Glutamatergic neuron (in vitro differentiated cells): ENCODE measurements at regions not wholly inside any gene's neighbourhood (a gene's known extent, or its start where the extent isn't known, plus 50 kb on each side); places are given as distances from the start of the nearest gene placed in this dataset.

ENCODE experiments used
- DNase-seq: peaks from one replicate; pipeline ENCODE4 v3.0.0; 2022
- H3K27ac Mint-ChIP-seq: one replicate; pipeline ENCODE4 v1.8.0; 2020; ENCODE audit warnings: mild to moderate bottlenecking, mixed read lengths, inconsistent platforms; ENCODE audit not compliant: unreplicated experiment
- H3K27me3 Mint-ChIP-seq: one replicate; pipeline ENCODE4 v1.8.0; 2020; ENCODE audit warnings: mild to moderate bottlenecking, moderate library complexity, mixed read lengths, inconsistent platforms; ENCODE audit not compliant: unreplicated experiment
- H3K36me3 Mint-ChIP-seq: one replicate; pipeline ENCODE4 v1.8.0; 2020; ENCODE audit warnings: mild to moderate bottlenecking, mixed read lengths, inconsistent platforms; ENCODE audit not compliant: unreplicated experiment
- H3K4me1 Mint-ChIP-seq: one replicate; pipeline ENCODE4 v1.8.0; 2020; ENCODE audit warnings: mild to moderate bottlenecking, low read depth, mixed read lengths, inconsistent platforms; ENCODE audit not compliant: unreplicated experiment
- H3K4me3 Mint-ChIP-seq: one replicate; pipeline ENCODE4 v1.8.0; 2020; ENCODE audit warnings: mild to moderate bottlenecking, mixed read lengths, inconsistent platforms; ENCODE audit not compliant: unreplicated experiment
- H3K9me3 Mint-ChIP-seq: one replicate; pipeline ENCODE4 v1.8.0; 2020; ENCODE audit warnings: mild to moderate bottlenecking, moderate library complexity, mixed read lengths, inconsistent platforms; ENCODE audit not compliant: unreplicated experiment
- CTCF ChIP-seq: fragments of 200-600 bp; sonication (generic); IDR thresholded peaks from one replicate; pipeline ENCODE4 v1.5.0; 2021; ENCODE audit not compliant: partially characterized antibody, unreplicated experiment

- no peak overlapping the region for H3K27ac Mint-ChIP-seq
- H3K4me1 Mint-ChIP-seq, result peaks cover 9% of the 10 kb centered on the region
- H3K36me3 Mint-ChIP-seq, result no peaks in the 10 kb centered on the region
- no peaks in the 10 kb centered on the region for H3K27me3 Mint-ChIP-seq
- H3K9me3 Mint-ChIP-seq, result no peaks in the 10 kb centered on the region
- H3K4me3 Mint-ChIP-seq, result no peak overlapping the region
- DNase-seq, result no peak
- no peak for TF ChIP-seq CTCF
These were observed 219.1 kb downstream of the TRIB2 start for GRCh38 chr2:12935796-12936195.

- H3K27ac Mint-ChIP-seq, result no peak overlapping the region
These were observed 224.5 kb downstream of the TRIB2 start for GRCh38 chr2:12941203-12941602.

GRCh38 chr2:12948231-12948960 is 231.7 kb downstream of the TRIB2 start:
- H3K4me3 Mint-ChIP-seq, result no peak overlapping the region
- H3K9me3 Mint-ChIP-seq, result peaks cover 3% of the 10 kb centered on the region
- H3K4me1 Mint-ChIP-seq, result no peaks in the 10 kb centered on the region
- H3K27ac Mint-ChIP-seq, result no peak overlapping the region
- H3K36me3 Mint-ChIP-seq, result no peaks in the 10 kb centered on the region
- DNase-seq, result no peak
- H3K27me3 Mint-ChIP-seq, result no peaks in the 10 kb centered on the region
- no peak for TF ChIP-seq CTCF

More at GRCh38 chr2:12941203-12941602, 224.5 kb downstream of the TRIB2 start:
- no peak for TF ChIP-seq CTCF
- no peaks in the 10 kb centered on the region for H3K27me3 Mint-ChIP-seq
- H3K36me3 Mint-ChIP-seq, result no peaks in the 10 kb centered on the region
- no peak for DNase-seq
- no peak overlapping the region for H3K4me3 Mint-ChIP-seq
- H3K9me3 Mint-ChIP-seq, result no peaks in the 10 kb centered on the region
- H3K4me1 Mint-ChIP-seq, result peaks cover 4% of the 10 kb centered on the region

- no peaks in the 10 kb centered on the region for H3K36me3 Mint-ChIP-seq
- H3K4me1 Mint-ChIP-seq, result no peaks in the 10 kb centered on the region
- no peak for DNase-seq
- H3K27me3 Mint-ChIP-seq, result no peaks in the 10 kb centered on the region
- no peak overlapping the region for H3K27ac Mint-ChIP-seq
- no peak for TF ChIP-seq CTCF
- peaks cover 3% of the 10 kb centered on the region for H3K9me3 Mint-ChIP-seq
- H3K4me3 Mint-ChIP-seq, result no peak overlapping the region
These were observed 232.2 kb downstream of the TRIB2 start for GRCh38 chr2:12948961-12949353.

- no peak for TF ChIP-seq CTCF
- no peak for DNase-seq
- H3K9me3 Mint-ChIP-seq, result peaks cover 3% of the 10 kb centered on the region
These were observed 232.7 kb downstream of the TRIB2 start for GRCh38 chr2:12949406-12949805.

More at GRCh38 chr2:12949406-12949805, 232.7 kb downstream of the TRIB2 start:
- Mint-ChIP-seq H3K36me3 (no peaks in the 10 kb centered on the region), H3K4me3 (no peak overlapping the region), H3K4me1 (no peaks in the 10 kb centered on the region), H3K27me3 (no peaks in the 10 kb centered on the region), H3K27ac (no peak overlapping the region)
